Upper lobe of left lung (tissue), 6 donors: ENCODE measurements at regions not wholly inside any gene's neighbourhood (a gene's known extent, or its start where the extent isn't known, plus 50 kb on each side); places are given as distances from the start of the nearest gene placed in this dataset.

Experiments
- ATAC-seq, 2 donors: fragments of 200-7000 bp; cut with Tn5 transposase; one replicate each; pipeline ENCODE4 v1.9.1; 2022; ENCODE audit warnings: mild to moderate bottlenecking in 2 of 2, moderate library complexity in 2 of 2; ENCODE audit not compliant: low FRiP score in 2 of 2
- DNase-seq, 2 donors: peaks; one replicate each; pipeline ENCODE4 v3.0.0-alpha.2; 2019 to 2020
- H3K27ac ChIP-seq, 4 donors: fragments of 200-600 bp; sonication (generic); one replicate each; pipeline ENCODE4 v1.5.1; 2016 to 2019
- H3K27me3 ChIP-seq, 4 donors: fragments of 200-600 bp; sonication (generic); one replicate each; pipeline ENCODE4 v1.5.1; 2017 to 2019
- H3K36me3 ChIP-seq, 4 donors: fragments of 200-600 bp; sonication (generic); one replicate each; pipeline ENCODE4 v1.5.1; 2016 to 2019
- H3K4me1 ChIP-seq, 4 donors: fragments of 200-600 bp; sonication (generic); one replicate each; pipeline ENCODE4 v1.5.1; 2018 to 2019
- H3K4me3 ChIP-seq, 4 donors: fragments of 200-600 bp; sonication (generic); one replicate each; pipeline ENCODE4 v1.5.1; 2017 to 2019; ENCODE audit warnings: mild to moderate bottlenecking in 2 of 4, moderate library complexity in 1 of 4
- H3K9me3 ChIP-seq, 4 donors: fragments of 200-600 bp; sonication (generic); one replicate each; pipeline ENCODE4 v1.5.1; 2018 to 2019
- EP300 ChIP-seq, 4 donors: sonication (generic); formaldehyde crosslinking; IDR thresholded peaks; one replicate each; pipeline ENCODE4 v1.5.1; 2017; ENCODE audit warnings: antibody characterized with exemption in 4 of 4, control low read depth in 2 of 4
- POLR2A ChIP-seq, 4 donors: fragments of 450-650 bp; IDR thresholded peaks; one replicate each; pipeline ENCODE4 v1.5.1; 2016 to 2017; ENCODE audit warnings: antibody characterized with exemption in 4 of 4, mild to moderate bottlenecking in 2 of 4
- POLR2AphosphoS5 ChIP-seq, 2 donors: sonication (generic); formaldehyde crosslinking; IDR thresholded peaks; one replicate each; pipeline ENCODE4 v1.5.1; 2017; ENCODE audit warnings: antibody characterized with exemption in 2 of 2
- WGBS, 2 donors: methylation state at CpG; one replicate each; pipeline ENCODE4 v1.1.5; 2017 to 2018; 5-methylcytosine and 5-hydroxymethylcytosine counted together
- TF ChIP-seq, protein P1 (sequence below), 6 experiments: fragments of 450-650 bp in 4 of 6; fragments of 200-600 bp in 2 of 6; sonication (generic) in 2 of 6; IDR thresholded peaks; one replicate each; pipeline ENCODE4 v1.5.1; 2016 to 2019; ENCODE audit warnings: antibody characterized with exemption in 6 of 6
- donor health status: DM: no; HTN: no; CAD: no; lungs with moderate emphysema.
- donor health status: DM: no; HTN: yes; CAD: no; lungs with severe emphysema.

DNA sequence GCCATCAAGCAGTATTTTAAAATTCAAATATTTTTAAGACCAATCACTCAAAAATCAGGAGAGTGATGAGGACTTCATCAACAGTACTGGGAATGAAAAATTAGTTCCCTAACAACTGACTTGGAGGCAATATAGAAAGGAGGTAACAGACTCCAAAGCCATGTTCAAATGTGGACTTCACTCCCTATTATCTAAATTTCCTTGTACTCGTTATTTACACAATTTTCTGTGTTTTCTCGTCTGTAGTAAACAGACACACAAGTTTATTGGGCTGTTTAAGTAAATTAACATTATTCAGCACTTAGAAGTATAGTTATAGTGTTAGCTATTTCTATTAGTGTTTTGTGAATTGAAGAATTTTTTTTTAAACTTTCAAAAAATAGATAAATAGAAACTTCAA lies 159.5 kb upstream of the FTMT start:
- 63 to 72% methylated on average over 2 of the region's 2 CpGs for WGBS, 2 donors
- Histone ChIP-seq H3K27me3 (no peaks in the 10 kb centered on the region), H3K4me3 (no peak overlapping the region), H3K36me3 (no peaks in the 10 kb centered on the region), H3K9me3 (no peaks in the 10 kb centered on the region), H3K4me1 (no peaks in the 10 kb centered on the region), H3K27ac (no peak overlapping the region)
- no peak for DNase-seq
- TF ChIP-seq, protein P1, sequence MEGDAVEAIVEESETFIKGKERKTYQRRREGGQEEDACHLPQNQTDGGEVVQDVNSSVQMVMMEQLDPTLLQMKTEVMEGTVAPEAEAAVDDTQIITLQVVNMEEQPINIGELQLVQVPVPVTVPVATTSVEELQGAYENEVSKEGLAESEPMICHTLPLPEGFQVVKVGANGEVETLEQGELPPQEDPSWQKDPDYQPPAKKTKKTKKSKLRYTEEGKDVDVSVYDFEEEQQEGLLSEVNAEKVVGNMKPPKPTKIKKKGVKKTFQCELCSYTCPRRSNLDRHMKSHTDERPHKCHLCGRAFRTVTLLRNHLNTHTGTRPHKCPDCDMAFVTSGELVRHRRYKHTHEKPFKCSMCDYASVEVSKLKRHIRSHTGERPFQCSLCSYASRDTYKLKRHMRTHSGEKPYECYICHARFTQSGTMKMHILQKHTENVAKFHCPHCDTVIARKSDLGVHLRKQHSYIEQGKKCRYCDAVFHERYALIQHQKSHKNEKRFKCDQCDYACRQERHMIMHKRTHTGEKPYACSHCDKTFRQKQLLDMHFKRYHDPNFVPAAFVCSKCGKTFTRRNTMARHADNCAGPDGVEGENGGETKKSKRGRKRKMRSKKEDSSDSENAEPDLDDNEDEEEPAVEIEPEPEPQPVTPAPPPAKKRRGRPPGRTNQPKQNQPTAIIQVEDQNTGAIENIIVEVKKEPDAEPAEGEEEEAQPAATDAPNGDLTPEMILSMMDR (IDR thresholded peaks at IDR 0.05) = no peak
- TF ChIP-seq POLR2A (IDR thresholded peaks at IDR 0.05) = no peak
- no peak for TF ChIP-seq POLR2AphosphoS5 (IDR thresholded peaks at IDR 0.05)
- TF ChIP-seq EP300 (IDR thresholded peaks at IDR 0.05) = no peak
- no peak for ATAC-seq

GRCh38 chr5:121693864-121694263 lies 157.8 kb upstream of the FTMT start:
- ATAC-seq (no peak), DNase-seq (no peak)
- no peaks in the 10 kb centered on the region for H3K27me3 ChIP-seq
- no peak overlapping the region for H3K27ac ChIP-seq
- no peak for TF ChIP-seq POLR2A (IDR thresholded peaks at IDR 0.05)
- no peak for TF ChIP-seq EP300 (IDR thresholded peaks at IDR 0.05)
- H3K36me3 ChIP-seq = no peaks in the 10 kb centered on the region
- no peak overlapping the region for H3K4me3 ChIP-seq
- no peaks in the 10 kb centered on the region for H3K9me3 ChIP-seq
- H3K4me1 ChIP-seq = no peaks in the 10 kb centered on the region
- WGBS, 2 donors = 60 to 67% methylated on average over 1 of the region's 1 CpG

GRCh38 chr5:121695307-121695706 lies 156.4 kb upstream of the FTMT start:
- no peak for DNase-seq
- no peak overlapping the region for H3K27ac ChIP-seq
- 71 to 75% methylated on average over 2 of the region's 2 CpGs for WGBS, 2 donors
- no peak for ATAC-seq
- TF ChIP-seq EP300 (IDR thresholded peaks at IDR 0.05) (no peak), POLR2AphosphoS5 (IDR thresholded peaks at IDR 0.05) (no peak), POLR2A (IDR thresholded peaks at IDR 0.05) (no peak)
- TF ChIP-seq, protein P1 (IDR thresholded peaks at IDR 0.05) = no peak
- no peaks in the 10 kb centered on the region for H3K27me3 ChIP-seq
- H3K4me3 ChIP-seq = no peak overlapping the region
- H3K9me3 ChIP-seq = no peaks in the 10 kb centered on the region
- no peaks in the 10 kb centered on the region for H3K36me3 ChIP-seq
- no peaks in the 10 kb centered on the region for H3K4me1 ChIP-seq

DNA sequence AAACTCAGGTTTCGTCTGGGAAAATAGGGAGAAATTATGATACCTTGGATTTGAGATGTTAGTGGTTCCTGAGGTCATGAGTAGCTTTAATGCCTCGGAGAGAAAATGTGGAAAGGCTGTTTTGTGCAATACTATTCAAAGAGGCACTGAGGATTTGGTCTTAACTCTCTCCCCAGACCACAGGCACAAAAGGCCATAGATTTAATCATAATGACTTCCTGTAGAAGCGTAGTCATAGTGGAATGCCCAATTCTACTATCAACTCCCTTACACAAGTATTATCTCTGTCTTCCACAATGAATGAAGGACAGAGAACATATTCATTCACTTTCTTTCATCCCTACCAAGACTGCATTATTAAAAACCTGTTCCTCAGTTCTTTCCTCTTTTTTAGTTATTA lies 153.0 kb upstream of the FTMT start:
- WGBS, 2 donors = 79 to 80% methylated on average over 3 of the region's 3 CpGs
- ATAC-seq = no peak

GRCh38 chr5:121701731-121702130 lies 150.0 kb upstream of the FTMT start:
- ATAC-seq = no peak
- no peaks in the 10 kb centered on the region for H3K36me3 ChIP-seq
- no peaks in the 10 kb centered on the region for H3K4me1 ChIP-seq
- TF ChIP-seq POLR2AphosphoS5 (IDR thresholded peaks at IDR 0.05) = no peak
- TF ChIP-seq, protein P1 (IDR thresholded peaks at IDR 0.05) = no peak
- TF ChIP-seq POLR2A (IDR thresholded peaks at IDR 0.05) = no peak
- no peak for TF ChIP-seq EP300 (IDR thresholded peaks at IDR 0.05)
- no peaks in the 10 kb centered on the region for H3K27me3 ChIP-seq
- DNase-seq = no peak
- WGBS, 2 donors = 85% methylated on average over 1 of the region's 1 CpG
- H3K4me3 ChIP-seq = no peak overlapping the region
- no peak overlapping the region for H3K27ac ChIP-seq
- H3K9me3 ChIP-seq = no peaks in the 10 kb centered on the region

More for the DNA sequence above, 153.0 kb upstream of the FTMT start:
- DNase-seq = no peak
- Histone ChIP-seq H3K36me3 (no peaks in the 10 kb centered on the region), H3K27ac (no peak overlapping the region), H3K4me1 (no peaks in the 10 kb centered on the region), H3K27me3 (no peaks in the 10 kb centered on the region), H3K4me3 (no peak overlapping the region), H3K9me3 (no peaks in the 10 kb centered on the region)
- TF ChIP-seq POLR2A (IDR thresholded peaks at IDR 0.05) (no peak), POLR2AphosphoS5 (IDR thresholded peaks at IDR 0.05) (no peak), EP300 (IDR thresholded peaks at IDR 0.05) (no peak)
- TF ChIP-seq, protein P1 (IDR thresholded peaks at IDR 0.05) = no peak
